ENCODE measurements at regions not wholly inside any gene's neighbourhood (a gene's known extent, or its start where the extent isn't known, plus 50 kb on each side); places are given as distances from the start of the nearest gene placed in this dataset.

GRCh38 chr16:23013484-23013883 is 135.8 kb downstream of the USP31 start:
- no peak overlapping the region for H3K4me3 ChIP-seq
- H3K27ac ChIP-seq, result no peak overlapping the region
- intact Hi-C loops (cut with DNase I), result no loop called here
- no peaks in the 10 kb centered on the region for H3K27me3 ChIP-seq (ENCODE audit: low read depth)
- no peak for TF ChIP-seq CTCF (IDR thresholded peaks at IDR 0.05)
- H3K9me3 ChIP-seq, result no peaks in the 10 kb centered on the region
- H3K36me3 ChIP-seq, result no peaks in the 10 kb centered on the region
- DNase-seq (no peak), ATAC-seq (no peak)
- H3K4me1 ChIP-seq, result no peaks in the 10 kb centered on the region

- intact Hi-C loops (cut with DNase I), result no loop called here
- ATAC-seq, result no peak
- DNase-seq, result no peak
- no peaks in the 10 kb centered on the region for H3K9me3 ChIP-seq
- no peak for TF ChIP-seq CTCF (IDR thresholded peaks at IDR 0.05)
- no peak overlapping the region for H3K27ac ChIP-seq
- no peaks in the 10 kb centered on the region for H3K27me3 ChIP-seq (ENCODE audit: low read depth)
- no peak overlapping the region for H3K4me3 ChIP-seq
- H3K36me3 ChIP-seq, result no peaks in the 10 kb centered on the region
- H3K4me1 ChIP-seq, result no peaks in the 10 kb centered on the region
Observed at GRCh38 chr16:23009075-23009474, 140.2 kb downstream of the USP31 start.

GRCh38 chr16:23008041-23008440 is 141.2 kb downstream of the USP31 start:
- Histone ChIP-seq H3K4me1 (no peaks in the 10 kb centered on the region), H3K27ac (no peak overlapping the region), H3K27me3 (ENCODE audit: low read depth) (peaks cover 5% of the 10 kb centered on the region), H3K9me3 (no peaks in the 10 kb centered on the region), H3K4me3 (no peak overlapping the region), H3K36me3 (no peaks in the 10 kb centered on the region)
- DNase-seq, result no peak
- intact Hi-C loops (cut with DNase I), result no loop called here
- ATAC-seq, result no peak
- no peak for TF ChIP-seq CTCF (IDR thresholded peaks at IDR 0.05)

- Histone ChIP-seq H3K9me3 (no peaks in the 10 kb centered on the region), H3K4me1 (no peaks in the 10 kb centered on the region), H3K36me3 (no peaks in the 10 kb centered on the region), H3K27ac (no peak overlapping the region), H3K27me3 (ENCODE audit: low read depth) (peaks cover 10% of the 10 kb centered on the region), H3K4me3 (no peak overlapping the region)
- no peak for TF ChIP-seq CTCF (IDR thresholded peaks at IDR 0.05)
- peak; percentile 32 to 41 for ATAC-seq
- intact Hi-C loops (cut with DNase I), result no loop called here
- DNase-seq, result no peak
Observed at GRCh38 chr16:23006380-23006779, 142.9 kb downstream of the USP31 start.

- no peak for TF ChIP-seq CTCF (IDR thresholded peaks at IDR 0.05)
- peaks cover 13% of the 10 kb centered on the region for H3K27me3 ChIP-seq (ENCODE audit: low read depth)
- ATAC-seq, result no peak
Observed at GRCh38 chr16:23005951-23006350, 143.3 kb downstream of the USP31 start.

GRCh38 chr16:22989598-22989997 is 159.7 kb downstream of the USP31 start:
- ATAC-seq, result no peak
- H3K27ac ChIP-seq, result no peak overlapping the region
- no peak for DNase-seq
- no peak for TF ChIP-seq CTCF (IDR thresholded peaks at IDR 0.05)
- no peak overlapping the region for H3K4me3 ChIP-seq
- H3K9me3 ChIP-seq, result peaks cover 10% of the 10 kb centered on the region
- no peaks in the 10 kb centered on the region for H3K4me1 ChIP-seq
- intact Hi-C loops (cut with DNase I), result no loop called here
- H3K36me3 ChIP-seq, result no peaks in the 10 kb centered on the region
- peaks cover 15% of the 10 kb centered on the region for H3K27me3 ChIP-seq (ENCODE audit: low read depth)

More at GRCh38 chr16:23005951-23006350, 143.3 kb downstream of the USP31 start:
- no peak for DNase-seq
- intact Hi-C loops (cut with DNase I), result no loop called here
- Histone ChIP-seq H3K9me3 (no peaks in the 10 kb centered on the region), H3K36me3 (no peaks in the 10 kb centered on the region), H3K27ac (no peak overlapping the region), H3K4me1 (no peaks in the 10 kb centered on the region), H3K4me3 (no peak overlapping the region)
